NCI-H526 treated with DMSO at 0.1 percent for 48 hours (cell line): ENCODE measurements at regions not wholly inside any gene's neighbourhood (a gene's known extent, or its start where the extent isn't known, plus 50 kb on each side); places are given as distances from the start of the nearest gene placed in this dataset.

Experiments used
- DNase-seq: peaks from one replicate; lab custom pipeline; 2025; lab: John Stamatoyannopoulos, UW

DNA sequence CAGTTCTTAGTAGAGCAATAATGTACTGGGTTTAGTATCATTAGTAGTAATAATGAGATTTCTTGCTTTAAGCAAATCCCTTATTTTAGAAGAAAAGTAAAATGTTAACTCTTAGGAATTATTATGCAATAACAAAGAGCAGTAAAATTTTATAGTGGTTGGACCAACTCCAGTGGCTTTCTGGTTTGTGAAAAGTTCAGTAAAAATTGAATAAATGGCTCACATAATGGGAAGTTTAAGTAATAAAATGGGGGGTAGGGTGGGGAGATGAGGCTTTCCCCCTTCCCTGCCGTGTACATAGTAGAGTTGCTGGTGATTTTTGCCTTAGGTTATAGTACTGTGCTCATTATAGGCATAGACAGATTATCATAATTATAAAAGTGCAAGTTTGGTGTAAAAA, 250.5 kb upstream of the ATP2B1 start:
- no peak for DNase-seq

DNA sequence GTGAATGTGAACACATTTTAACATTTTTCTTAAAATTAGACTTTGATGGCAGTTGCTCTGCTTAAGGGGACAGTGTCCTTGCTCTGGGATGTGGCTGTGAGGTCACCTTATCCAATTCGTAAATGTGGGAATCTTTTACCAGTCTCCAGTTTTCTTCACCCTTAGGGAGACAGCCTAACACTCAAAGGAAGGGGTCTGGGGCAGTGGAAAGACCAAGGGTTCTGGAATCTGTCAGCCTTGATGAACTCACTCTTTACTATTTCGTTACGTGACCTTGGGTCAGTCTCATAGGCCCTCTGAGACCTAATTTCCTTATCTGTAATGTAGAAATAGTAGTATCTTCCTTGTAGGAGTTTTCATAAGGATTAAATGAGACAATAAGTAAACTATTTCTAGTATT, 245.6 kb upstream of the ATP2B1 start:
- no peak for DNase-seq

DNA sequence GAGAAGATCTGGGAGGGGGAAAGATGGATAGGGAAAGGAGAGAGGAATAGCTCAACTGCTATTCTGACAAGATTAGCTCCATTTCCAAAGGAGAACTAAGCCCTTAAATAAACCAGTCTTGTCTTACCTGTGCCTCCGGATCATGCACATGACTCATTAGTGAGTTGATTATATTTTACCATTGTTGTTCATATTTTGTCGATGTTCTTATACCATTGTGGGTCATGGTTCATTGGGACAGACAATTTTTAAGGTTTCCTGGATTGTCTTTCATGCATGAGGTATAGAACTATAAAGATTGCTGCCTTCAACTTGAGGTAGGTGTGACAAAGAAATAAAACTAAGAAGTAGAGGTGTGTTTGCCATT, 243.0 kb upstream of the ATP2B1 start:
- no peak for DNase-seq

DNA sequence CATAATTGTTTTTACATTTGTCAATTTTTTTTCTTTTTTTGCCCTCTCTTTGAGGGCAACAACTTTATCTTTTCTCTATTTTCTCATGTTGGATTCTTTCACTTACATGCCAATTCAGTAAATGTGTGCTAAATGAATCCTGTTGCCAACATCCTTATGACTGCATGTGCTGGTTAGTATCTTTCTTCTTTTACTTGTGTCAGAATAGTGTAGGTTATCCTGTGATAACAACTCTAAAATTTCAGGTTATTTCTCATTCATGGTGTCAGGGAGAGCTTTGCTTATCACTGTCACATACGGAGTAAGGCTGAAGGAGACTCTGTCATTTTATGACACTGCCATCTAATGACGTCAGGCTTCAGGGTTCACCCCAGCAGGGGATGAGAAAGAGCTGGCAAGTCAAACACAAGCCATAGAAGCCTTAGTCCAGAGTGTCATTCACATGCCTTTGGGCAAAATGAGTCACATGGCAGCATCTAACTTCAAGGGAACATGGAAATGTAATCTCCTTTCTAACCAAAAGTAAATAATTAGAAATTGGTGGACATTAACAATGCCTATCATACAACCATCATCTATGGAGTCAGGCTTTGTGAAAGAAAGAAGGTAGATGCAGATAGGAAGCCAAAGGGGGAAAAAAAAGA, 242.5 kb upstream of the ATP2B1 start:
- DNase-seq = no peak

DNA sequence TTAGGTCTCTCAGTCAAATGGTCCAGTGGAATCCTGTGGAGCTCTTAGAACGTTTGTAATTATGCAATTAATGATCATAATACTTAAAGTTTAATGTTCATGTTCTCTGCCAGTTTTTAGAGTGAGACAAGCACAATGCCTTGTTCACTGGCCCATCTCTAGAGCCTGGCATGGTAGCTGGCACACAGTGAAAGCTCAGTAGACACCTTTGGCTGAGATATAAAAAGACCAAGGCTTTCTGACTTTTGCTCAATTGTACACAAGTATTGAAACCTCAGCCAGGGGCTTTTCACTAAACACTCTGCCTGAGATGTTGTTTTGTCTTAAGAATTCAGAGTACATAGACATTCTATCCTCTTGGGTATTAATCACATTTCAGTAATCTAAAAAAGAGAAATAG, 241.8 kb upstream of the ATP2B1 start:
- no peak for DNase-seq

DNA sequence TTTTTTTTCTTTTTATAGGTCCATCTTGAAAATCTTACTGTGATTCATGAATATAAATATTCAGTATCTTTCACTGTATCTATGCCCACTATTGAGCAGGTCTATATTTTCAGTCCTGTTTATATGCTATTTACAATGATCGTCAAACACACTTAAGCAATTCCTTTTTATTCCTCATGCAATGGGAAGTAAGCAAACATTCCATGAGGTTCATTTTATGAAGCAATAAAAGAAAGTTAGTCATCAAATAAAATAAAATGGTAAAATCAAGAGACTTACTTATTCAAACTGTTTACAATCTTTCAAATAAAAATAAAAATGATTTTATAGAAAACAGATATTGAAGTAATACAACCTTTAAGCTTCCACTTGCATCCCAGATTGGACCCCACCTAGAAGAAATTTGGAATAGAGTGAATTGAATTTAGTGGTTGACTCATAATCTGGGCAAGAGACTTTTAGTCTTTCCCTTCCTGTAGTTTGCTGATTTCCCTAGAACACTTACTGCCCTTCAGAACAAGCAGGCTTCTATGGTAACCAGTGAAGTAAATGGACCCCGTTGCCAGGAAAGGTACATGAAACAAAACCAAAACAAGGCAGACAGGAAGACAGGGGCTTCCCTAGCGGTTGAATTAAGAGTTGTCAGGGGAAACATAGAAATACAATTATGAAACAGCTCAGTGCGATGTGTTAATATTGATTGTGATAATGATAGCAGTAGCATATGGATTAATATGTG, 241.0 kb upstream of the ATP2B1 start:
- no peak for DNase-seq

DNA sequence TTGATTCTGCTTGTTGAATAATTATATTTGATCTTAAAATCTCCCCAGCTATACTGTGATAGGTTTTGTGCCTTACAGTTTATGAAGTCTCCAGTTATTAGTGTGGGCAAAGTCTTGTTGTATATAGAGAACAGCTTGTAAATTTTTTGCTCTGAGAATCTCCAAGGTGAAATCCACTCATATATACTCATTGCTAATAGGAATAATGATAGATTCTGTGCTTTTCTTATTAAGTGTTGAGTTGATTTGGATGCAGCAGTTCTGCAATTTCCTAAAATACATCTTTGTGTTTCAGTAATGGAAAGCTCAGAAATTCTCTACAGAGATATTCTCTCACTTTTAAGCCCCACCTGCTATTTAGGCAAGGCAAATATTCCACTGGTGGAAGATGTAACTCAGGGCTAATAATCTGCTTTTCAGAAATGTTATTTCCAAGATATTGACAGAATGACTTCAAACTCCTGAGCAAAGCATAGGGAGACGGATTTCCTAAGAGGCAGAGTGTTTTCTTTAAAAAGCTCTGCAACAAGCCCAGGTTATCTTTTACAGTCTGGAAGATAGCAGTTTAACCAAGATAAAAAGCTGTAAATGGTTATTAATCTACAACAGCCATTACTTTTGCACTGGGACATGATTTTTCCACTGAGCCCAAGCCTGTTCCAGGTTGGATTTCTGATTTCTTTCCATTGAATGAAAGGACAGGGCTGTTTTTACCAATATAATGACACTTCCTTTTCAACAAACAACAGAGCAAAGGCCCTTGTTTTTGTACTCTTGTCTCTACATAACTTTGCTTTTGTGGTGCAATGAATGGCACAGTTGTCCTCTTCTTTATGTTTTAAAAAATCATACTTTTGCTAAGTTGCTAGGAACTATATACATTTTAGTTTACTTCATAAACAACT, 239.9 kb upstream of the ATP2B1 start:
- no peak for DNase-seq

DNA sequence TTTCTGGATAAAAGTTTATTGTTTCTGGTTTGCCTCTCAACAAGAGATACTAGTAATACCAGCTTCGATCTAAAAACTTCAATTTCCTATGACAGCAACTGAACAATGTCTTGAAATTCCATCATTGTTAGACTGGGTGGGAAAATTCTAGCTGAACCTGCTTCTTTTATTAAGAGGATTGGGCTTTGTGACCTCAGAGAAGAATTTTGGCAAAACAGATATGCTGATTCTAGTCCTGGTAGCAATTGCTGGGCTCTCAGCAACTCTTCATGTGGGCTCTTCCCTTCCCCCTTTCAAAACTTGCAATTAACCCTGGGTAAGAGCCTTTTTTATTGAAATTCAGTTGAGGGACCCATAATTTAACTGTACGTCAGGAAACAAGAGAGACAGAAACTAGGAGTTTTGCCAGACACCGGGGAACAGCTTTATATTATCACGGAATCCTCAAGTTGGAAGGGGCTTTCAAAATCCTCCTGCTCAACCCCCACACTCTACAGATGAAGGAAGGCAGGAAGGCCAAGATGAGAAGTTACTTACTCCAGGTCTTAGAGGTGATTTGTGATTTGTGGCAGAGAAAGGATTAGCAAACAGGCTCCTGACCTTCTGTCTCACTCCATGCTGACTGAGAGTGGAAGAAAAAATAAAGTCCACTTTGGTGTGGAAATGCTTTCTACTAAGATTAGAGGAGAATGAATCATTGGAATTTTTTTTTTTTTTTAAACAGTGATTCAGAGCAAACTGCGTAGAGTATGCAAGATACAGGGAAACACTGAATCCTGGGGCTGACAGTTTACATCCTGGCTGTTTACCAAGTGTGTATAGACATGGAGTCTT, 239.0 kb upstream of the ATP2B1 start:
- DNase-seq = no peak

DNA sequence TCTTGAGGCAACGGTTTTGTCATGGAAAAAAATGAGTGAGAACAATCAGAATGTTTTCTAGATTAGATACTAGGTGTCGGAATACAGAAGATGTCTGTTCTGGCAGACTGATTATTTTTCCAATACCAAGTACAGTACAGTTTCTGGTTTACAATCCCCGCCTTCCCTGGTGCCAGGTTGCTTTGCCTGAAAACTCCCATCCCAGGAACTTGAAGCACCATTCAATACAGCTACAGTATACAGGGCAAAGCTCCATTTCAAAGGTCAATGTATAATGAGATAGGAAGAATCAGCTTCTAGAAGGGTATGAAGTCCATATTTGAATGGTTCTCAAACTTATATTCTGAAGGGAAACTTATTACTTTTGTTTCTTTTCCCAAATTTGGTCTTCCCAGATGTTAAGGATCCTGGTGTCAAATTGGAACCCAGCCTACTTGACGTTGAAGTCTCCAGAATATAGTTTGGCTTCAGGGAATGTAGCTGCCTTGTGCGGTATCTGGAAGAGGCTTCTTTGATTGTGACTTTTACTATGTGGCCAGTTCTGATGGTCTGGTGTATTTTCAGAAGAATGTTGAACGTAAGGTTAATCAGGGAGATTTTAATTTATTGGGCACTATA, 238.0 kb upstream of the ATP2B1 start:
- no peak for DNase-seq

DNA sequence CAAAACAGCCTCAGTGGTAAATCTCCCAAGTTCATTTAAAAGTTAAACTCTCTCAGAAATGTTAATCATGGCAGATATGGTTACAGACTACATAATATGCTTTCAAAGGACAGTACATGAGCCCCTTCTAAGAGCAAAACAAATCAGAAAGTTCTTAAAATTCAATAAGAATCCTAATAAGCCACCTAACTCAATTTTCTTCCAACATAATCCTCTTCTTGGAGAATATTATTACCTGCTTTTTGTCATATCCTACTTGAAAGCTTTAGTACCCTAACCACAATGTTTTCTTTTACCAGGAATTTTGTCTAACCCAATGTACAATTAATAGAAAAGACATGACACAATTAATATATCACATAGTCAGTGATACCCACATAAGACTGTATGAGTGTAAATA, 236.5 kb upstream of the ATP2B1 start:
- no peak for DNase-seq

DNA sequence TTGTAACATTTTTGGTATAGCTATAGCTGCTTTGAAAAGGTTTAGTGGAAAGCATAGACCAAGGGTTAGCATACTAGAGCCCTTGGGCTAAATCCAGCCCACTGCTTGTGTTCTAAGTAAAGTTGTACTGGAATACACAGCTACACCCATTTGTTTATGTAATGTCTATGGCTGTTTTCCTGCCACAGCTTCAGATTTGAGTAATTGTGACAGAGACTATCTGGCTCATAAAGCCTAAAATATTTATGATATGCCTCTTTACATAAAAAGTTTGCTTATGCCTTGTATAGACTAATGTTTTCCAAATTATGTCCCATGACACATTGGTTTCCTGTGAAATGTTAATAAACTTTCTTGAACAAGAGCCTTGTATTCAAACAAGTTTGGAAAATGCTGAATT, 234.8 kb upstream of the ATP2B1 start:
- no peak for DNase-seq

DNA sequence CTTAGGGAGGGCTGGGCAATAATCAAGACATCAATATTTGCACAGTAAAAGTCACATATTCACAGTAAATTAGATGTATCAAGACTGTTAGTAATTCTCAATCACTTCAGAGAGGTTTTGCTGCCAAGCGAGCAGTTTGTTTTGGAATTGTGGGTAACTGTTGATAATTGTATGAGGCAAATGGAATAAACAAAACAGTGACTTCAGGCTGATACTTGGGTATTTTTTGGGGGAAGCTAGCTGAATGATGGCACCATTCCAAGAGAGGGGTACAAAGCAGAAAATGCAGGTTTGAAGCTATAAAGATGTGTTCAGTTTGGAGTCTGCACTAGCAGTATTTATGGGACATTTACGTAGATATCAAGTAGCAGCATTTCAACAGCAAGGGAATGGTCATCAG, 232.8 kb upstream of the ATP2B1 start:
- no peak for DNase-seq

DNA sequence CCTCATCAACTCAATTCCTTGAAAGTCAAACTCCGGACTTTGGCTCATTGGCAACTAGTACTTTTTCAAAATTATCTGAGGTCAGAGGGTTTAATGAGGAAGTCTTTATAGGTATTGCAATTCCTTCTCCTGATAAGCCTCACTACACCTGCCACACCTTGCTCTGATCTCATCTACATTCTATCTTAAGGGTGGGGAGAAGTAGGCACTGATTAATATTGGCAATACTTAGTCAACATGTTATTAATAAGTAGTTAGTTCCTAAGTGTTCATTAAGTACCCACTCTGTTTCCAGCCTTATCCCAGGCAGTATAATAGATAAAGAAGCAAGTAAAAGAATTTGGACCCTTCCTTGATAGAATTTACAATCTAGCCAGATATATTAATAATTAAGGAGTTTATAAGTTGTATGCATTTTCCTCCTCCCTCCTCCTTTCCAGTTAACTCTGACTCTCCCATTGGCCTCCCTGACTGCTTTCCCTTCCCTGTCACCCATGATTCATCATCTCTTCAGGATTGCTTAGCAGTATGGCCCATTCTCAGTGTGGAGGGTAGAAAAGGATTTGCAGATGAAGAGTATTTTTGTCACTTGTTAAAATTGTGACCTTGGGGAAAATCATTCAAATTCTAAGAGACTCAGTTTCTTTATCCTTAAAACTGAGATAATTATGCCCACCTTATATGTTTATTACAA, 231.0 kb upstream of the ATP2B1 start:
- DNase-seq = no peak

DNA sequence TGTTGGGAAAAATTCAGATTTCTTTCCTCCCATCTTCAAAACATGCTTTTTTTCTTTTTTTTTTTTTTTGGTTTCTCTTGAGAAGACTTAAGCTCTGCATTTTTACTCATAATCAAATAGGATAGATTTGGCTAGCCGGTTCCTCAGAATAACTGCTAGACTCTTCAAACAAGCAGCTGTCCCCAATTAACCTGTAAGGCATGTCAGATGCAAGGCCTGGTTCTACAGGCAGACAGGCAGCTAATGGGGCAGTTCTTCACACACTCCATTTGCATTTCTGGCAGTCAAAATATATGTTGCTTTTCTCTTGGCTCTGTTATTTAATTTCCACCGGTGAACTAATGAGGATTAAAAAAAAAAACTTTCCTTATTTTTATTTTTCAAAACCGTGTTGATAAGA, 228.0 kb upstream of the ATP2B1 start:
- peak; percentile 79 for DNase-seq

DNA sequence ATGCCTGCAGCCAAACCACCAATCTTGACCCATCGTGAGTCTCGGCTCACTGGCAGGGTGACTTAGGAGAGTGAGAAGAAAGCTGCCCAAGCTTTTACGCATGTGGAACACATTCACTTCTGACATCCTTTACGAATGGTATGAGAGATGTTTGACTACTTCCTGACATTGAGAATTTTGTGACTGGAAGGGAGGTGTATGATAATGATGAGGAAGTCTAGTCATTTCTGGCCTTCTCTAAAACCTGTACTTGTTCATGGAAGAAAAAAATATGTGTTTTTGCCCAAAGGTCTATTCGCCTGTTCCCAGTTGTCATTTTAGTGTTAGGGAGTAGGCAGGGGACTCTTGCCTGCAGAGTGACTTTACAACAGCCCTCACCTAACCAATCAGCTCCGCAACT, 227.2 kb upstream of the ATP2B1 start:
- DNase-seq = no peak

DNA sequence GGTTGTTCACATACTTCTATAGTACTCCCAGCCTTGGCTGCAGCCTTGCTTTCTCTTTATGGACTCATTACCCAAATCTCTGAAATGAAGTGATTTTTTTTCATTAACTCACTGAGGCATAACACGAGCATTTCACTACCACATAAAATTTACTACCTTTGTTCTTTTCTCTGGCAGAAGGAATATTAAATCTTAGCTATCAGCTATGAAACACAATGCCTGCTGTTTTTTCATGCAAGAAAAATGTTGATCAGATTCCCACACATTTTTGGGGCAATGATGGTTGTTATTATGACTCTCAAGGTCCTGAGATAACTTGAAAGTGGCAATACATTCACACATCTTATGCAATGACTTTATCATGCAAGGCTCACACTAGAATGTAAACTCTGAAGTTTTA, 225.3 kb upstream of the ATP2B1 start:
- DNase-seq = no peak

DNA sequence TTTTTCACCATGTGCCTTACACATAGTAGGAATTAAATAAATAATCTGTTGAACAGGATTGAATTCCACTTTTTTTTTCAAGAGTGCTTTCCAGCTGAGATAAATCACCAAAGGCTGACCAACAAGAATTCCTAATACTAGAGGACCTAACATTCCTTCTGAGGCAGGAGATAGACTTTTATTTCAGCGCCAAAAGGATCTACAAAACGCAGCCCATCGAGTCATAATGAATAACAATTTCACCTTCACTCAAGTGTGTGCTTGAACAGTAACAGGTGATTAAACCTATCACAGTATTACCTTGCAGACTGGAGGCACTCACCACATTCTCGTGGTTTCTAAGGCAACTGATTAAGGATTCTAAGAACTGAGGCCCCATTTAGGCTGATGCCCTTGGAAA, 224.3 kb upstream of the ATP2B1 start:
- DNase-seq = no peak

DNA sequence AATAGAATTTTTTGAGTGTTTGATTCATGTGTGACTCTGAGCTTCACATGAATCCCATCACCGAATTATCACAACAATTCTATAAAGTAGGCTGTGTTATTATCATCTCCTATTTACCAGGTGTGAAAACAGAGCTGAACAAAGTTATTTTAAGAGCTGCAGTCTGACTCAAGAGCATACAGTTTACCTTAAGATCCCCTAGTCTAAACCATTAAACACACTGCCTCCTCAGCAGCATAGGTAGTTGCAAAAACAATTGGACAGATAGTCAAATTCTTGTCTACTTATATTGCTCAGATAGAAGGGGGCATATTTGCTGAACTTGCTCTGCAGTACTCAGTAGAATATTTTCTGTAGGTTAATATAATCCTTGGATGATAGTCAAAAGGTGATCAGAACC, 219.8 kb upstream of the ATP2B1 start:
- no peak for DNase-seq

DNA sequence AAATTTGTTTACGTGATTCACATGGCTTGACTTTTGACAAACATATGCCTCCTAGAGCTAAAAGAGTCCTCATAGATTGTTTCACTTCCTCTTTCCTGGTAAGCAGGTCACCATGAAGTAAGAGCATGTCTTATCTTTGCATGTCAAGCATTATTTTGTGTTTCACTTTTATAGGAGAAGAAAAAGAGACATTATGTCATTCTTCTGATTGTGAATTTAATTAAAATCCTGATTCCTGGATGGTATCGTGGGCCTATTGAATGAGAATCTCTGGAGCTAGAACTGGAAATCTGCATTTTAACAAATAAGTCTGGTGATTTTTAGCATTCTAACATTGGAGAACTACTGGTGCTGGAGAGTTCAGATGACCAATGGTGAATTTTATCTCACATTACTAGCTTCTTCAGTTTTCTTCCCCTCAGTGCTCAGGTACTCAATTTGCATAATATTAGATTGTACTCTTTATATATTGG, 218.6 kb upstream of the ATP2B1 start:
- DNase-seq = no peak

DNA sequence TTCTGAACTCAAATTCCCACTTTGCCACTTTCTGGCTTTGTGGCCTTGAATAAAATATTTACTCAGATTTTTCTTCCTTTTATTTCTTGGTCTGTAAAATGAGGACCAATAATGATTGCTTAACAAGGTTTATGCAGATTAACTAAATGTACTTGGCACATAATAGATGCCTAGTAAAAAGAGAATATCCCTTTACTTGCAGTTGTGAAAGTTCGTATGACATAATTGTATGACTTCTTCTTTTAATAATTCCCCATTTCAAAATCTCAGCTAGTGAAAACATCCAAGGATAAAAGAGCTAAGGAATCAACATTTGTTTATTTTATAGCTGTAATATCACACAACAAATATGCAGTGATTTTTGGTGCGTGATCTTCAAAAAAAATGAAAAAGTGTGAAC, 215.6 kb upstream of the ATP2B1 start:
- no peak for DNase-seq

DNA sequence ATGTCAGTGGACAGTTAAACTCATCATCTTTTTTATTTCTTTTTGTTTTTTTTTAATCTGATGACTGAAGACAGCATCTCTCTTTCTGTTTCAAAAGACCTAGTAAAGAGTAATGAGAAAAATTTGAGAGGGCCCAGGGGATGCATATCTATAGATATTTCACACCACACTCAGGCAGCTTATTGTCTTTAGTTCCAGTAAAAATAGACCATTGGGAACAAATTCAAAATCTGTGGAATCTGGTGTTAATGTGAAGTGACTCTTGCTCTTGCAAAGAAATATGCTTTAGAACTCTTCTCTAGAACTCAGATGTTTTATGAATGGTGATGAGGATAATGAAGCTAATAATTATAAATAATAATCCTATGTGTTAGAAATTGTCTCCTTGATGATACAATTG, 214.5 kb upstream of the ATP2B1 start:
- DNase-seq = no peak
